Right cardiac atrium (tissue), 5 donors: ENCODE measurements at regions not wholly inside any gene's neighbourhood (a gene's known extent, or its start where the extent isn't known, plus 50 kb on each side); places are given as distances from the start of the nearest gene placed in this dataset.

Experiments
- ATAC-seq, 2 donors: fragments of 200-7000 bp; cut with Tn5 transposase; one replicate each; pipeline versions ENCODE4 v1.8.0 to v1.9.1; 2020; ENCODE audit warnings: moderate library complexity in 2 of 2, mild to moderate bottlenecking in 1 of 2
- DNase-seq, 3 donors: peaks; one replicate each; pipeline ENCODE4 v3.0.0-alpha.2; 2020
- H3K27ac ChIP-seq: one replicate; pipeline ENCODE4 v1.5.1; 2013; ENCODE audit warnings: mild to moderate bottlenecking, low read length, control low read depth, moderate library complexity
- H3K27me3 ChIP-seq: one replicate; pipeline ENCODE4 v1.6.1; 2013; ENCODE audit not compliant: control insufficient read depth, insufficient read depth
- H3K4me1 ChIP-seq: one replicate; pipeline ENCODE4 v1.6.1; 2013; ENCODE audit warnings: low read length; ENCODE audit not compliant: control insufficient read depth, insufficient read depth
- H3K4me3 ChIP-seq: one replicate; pipeline ENCODE4 v1.5.1; 2013; ENCODE audit warnings: low read length, control low read depth
- H3K9me3 ChIP-seq: one replicate; pipeline ENCODE4 v1.6.1; 2013; ENCODE audit warnings: low read length; ENCODE audit not compliant: control insufficient read depth
- WGBS: extraction: QIAGEN DNeasy Blood & Tissue Kit; methylation state at CpG from one replicate; pipeline ENCODE4 v1.1.7; 2013; 5-methylcytosine and 5-hydroxymethylcytosine counted together
- intact Hi-C, 4 donors: fragments of 100-400 bp; cut with DNase I; formaldehyde crosslinking; loops; one replicate each; pipeline versions ENCODE4 v1.11.0 to v1.14.0; 2022 to 2023
- donor health status: healthy with polysubstance abuse.
- donor health status: DM: no; HTN: yes; CAD: no.
- donor health status: DM: no; HTN: no; CAD: no.
- donor health status: DM: no; HTN: yes; CAD: no; lungs with severe emphysema.
- donor health status: DM: yes; HTN: yes; CAD: no.

- Histone ChIP-seq H3K4me1 (no peaks in the 10 kb centered on the region), H3K4me3 (no peak overlapping the region), H3K9me3 (no peaks in the 10 kb centered on the region), H3K27ac (no peak overlapping the region), H3K27me3 (no peaks in the 10 kb centered on the region)
- WGBS = 77% methylated on average over 8 of the region's 8 CpGs
- ATAC-seq = peak in 1 of 2 donors; percentile 39
- DNase-seq = no peak
- intact Hi-C loops = no loop called here
These were observed 104.1 kb upstream of the PCBD1 start for GRCh38 chr10:70992436-70992835.

GRCh38 chr10:70993051-70993450 lies 104.7 kb upstream of the PCBD1 start:
- ATAC-seq = no peak
- 87% methylated on average over 4 of the region's 4 CpGs for WGBS
- Histone ChIP-seq H3K27ac (no peak overlapping the region), H3K4me3 (no peak overlapping the region), H3K9me3 (no peaks in the 10 kb centered on the region), H3K27me3 (no peaks in the 10 kb centered on the region), H3K4me1 (no peaks in the 10 kb centered on the region)
- intact Hi-C loops = no loop called here
- DNase-seq = no peak

GRCh38 chr10:70996549-70996948 lies 108.2 kb upstream of the PCBD1 start:
- H3K4me3 ChIP-seq = no peak overlapping the region
- intact Hi-C loops = no loop called here
- DNase-seq (no peak), ATAC-seq (no peak)
- H3K27ac ChIP-seq = no peak overlapping the region
- H3K27me3 ChIP-seq = no peaks in the 10 kb centered on the region
- H3K9me3 ChIP-seq = no peaks in the 10 kb centered on the region
- H3K4me1 ChIP-seq = no peaks in the 10 kb centered on the region

GRCh38 chr10:70997236-70997635 lies 108.9 kb upstream of the PCBD1 start:
- DNase-seq (no peak), ATAC-seq (no peak)
- H3K27me3 ChIP-seq = no peaks in the 10 kb centered on the region
- H3K4me3 ChIP-seq = no peak overlapping the region
- H3K27ac ChIP-seq = no peak overlapping the region
- WGBS = 61% methylated on average over 3 of the region's 3 CpGs
- no peaks in the 10 kb centered on the region for H3K4me1 ChIP-seq
- intact Hi-C loops = no loop called here
- no peaks in the 10 kb centered on the region for H3K9me3 ChIP-seq

- DNase-seq (peak in 1 of 3 donors; percentile 33), ATAC-seq (no peak)
- WGBS = 88% methylated on average over 9 of the region's 9 CpGs
- Histone ChIP-seq H3K4me3 (no peak overlapping the region), H3K27me3 (no peaks in the 10 kb centered on the region), H3K4me1 (no peaks in the 10 kb centered on the region), H3K9me3 (no peaks in the 10 kb centered on the region), H3K27ac (no peak overlapping the region)
- intact Hi-C loops = no loop called here
These were observed 109.7 kb upstream of the PCBD1 start for GRCh38 chr10:70998086-70998485.

- no peak for DNase-seq
- Histone ChIP-seq H3K9me3 (no peaks in the 10 kb centered on the region), H3K27ac (no peak overlapping the region), H3K27me3 (no peaks in the 10 kb centered on the region), H3K4me3 (no peak overlapping the region), H3K4me1 (no peaks in the 10 kb centered on the region)
- 78% methylated on average over 2 of the region's 2 CpGs for WGBS
- ATAC-seq = no peak
- intact Hi-C loops = no loop called here
These were observed 113.1 kb upstream of the PCBD1 start for GRCh38 chr10:71001470-71001869.

- DNase-seq (no peak), ATAC-seq (no peak)
- Histone ChIP-seq H3K27ac (no peak overlapping the region), H3K9me3 (no peaks in the 10 kb centered on the region), H3K4me3 (no peak overlapping the region), H3K27me3 (no peaks in the 10 kb centered on the region), H3K4me1 (no peaks in the 10 kb centered on the region)
- 83% methylated on average over 9 of the region's 9 CpGs for WGBS
- intact Hi-C loops = no loop called here
These were observed 116.1 kb upstream of the PCBD1 start for GRCh38 chr10:71004176-71005075.

GRCh38 chr10:71005337-71006305 lies 117.3 kb upstream of the PCBD1 start:
- 67% methylated on average over 23 of the region's 23 CpGs for WGBS
- no peaks in the 10 kb centered on the region for H3K4me1 ChIP-seq
- ATAC-seq = peak; percentile 52 to 60
- intact Hi-C loops = no loop called here
- no peaks in the 10 kb centered on the region for H3K27me3 ChIP-seq
- H3K9me3 ChIP-seq = no peaks in the 10 kb centered on the region
- no peak overlapping the region for H3K4me3 ChIP-seq
- no peak overlapping the region for H3K27ac ChIP-seq
- DNase-seq = no peak

- intact Hi-C loops = no loop called here
- no peak for ATAC-seq
- Histone ChIP-seq H3K4me1 (no peaks in the 10 kb centered on the region), H3K27me3 (no peaks in the 10 kb centered on the region), H3K27ac (no peak overlapping the region), H3K9me3 (no peaks in the 10 kb centered on the region), H3K4me3 (no peak overlapping the region)
- WGBS = 73% methylated on average over 4 of the region's 4 CpGs
- no peak for DNase-seq
These were observed 118.1 kb upstream of the PCBD1 start for GRCh38 chr10:71006506-71006905.

- H3K4me1 ChIP-seq = no peaks in the 10 kb centered on the region
- H3K27me3 ChIP-seq = no peaks in the 10 kb centered on the region
- no peak for DNase-seq
- H3K27ac ChIP-seq = no peak overlapping the region
- no peaks in the 10 kb centered on the region for H3K9me3 ChIP-seq
- no peak for ATAC-seq
- intact Hi-C loops = no loop called here
- no peak overlapping the region for H3K4me3 ChIP-seq
- 93% methylated on average over 4 of the region's 4 CpGs for WGBS
These were observed 119.2 kb upstream of the PCBD1 start for GRCh38 chr10:71007516-71007915.

GRCh38 chr10:71008150-71008549 lies 119.8 kb upstream of the PCBD1 start:
- DNase-seq (no peak), ATAC-seq (no peak)
- H3K27ac ChIP-seq = no peak overlapping the region
- no peaks in the 10 kb centered on the region for H3K9me3 ChIP-seq
- no peak overlapping the region for H3K4me3 ChIP-seq
- H3K4me1 ChIP-seq = no peaks in the 10 kb centered on the region
- intact Hi-C loops = no loop called here
- H3K27me3 ChIP-seq = no peaks in the 10 kb centered on the region
- 86% methylated on average over 11 of the region's 11 CpGs for whole genome bisulfite sequencing
